ENCODE measurements at regions not wholly inside any gene's neighbourhood (a gene's known extent, or its start where the extent isn't known, plus 50 kb on each side); places are given as distances from the start of the nearest gene placed in this dataset.
"Not testable (repeated sequence)": the region's sequence is repeated elsewhere in the genome, so short reads cannot be mapped to it uniquely, and the experiment has no call there.

DNA sequence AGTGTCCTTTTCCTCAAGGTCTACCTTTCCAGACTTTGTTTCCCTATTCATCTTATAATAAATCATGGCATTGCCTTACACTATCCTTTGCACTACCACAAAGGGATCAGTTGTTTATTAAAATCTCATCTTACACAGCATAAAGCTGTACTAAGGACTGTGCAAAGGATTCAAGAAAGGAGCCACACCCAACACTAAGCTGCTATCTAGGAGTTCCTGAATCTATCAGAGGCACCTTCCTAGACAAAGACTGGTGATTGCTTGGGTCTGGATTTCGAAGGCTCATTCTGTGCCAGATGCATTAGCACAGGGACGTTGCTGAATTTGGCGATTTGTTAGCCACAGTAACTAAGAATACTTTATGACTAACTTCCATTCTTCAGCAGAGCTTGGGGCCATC is 412.0 kb downstream of the NUP35 start:
- no peak for DNase-seq

DNA sequence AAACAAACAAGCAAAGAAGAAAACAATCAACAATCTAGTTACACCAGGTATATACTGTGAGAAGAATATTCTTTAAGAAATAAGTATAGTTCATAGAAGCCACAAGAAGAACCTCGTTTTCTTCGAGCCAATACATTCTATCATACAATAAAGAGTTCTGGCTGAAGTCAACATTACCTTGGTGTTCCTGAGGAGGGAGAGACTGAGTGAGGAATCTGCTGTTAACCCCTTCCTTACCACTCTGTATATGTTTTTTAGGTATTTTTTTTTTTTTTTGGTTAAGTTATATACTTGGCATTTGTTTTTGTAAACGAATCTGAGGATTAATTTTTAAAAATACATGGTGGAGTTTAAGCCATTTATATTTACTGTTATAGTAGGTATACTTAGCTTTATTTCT is 412.5 kb downstream of the NUP35 start:
- DNase-seq = no peak

DNA sequence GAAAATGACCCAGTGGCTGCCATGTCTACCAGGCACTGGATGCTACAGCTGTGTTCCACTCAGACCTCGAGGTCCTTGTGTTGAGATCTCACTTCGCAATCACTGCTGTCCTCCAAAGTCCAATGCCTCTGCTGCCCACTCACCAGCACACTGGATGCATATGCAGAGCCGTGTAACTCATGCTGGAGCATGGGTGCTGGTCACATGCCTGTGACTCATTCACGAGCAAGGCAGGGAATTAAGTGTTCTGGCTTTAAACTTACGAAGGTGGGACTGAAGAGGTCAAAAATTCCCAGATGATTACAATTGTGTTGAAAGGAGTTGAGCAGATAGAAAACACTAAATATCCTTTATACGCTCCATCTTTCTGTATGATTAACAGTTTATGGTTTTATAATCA is 417.5 kb downstream of the NUP35 start:
- no peak for DNase-seq

DNA sequence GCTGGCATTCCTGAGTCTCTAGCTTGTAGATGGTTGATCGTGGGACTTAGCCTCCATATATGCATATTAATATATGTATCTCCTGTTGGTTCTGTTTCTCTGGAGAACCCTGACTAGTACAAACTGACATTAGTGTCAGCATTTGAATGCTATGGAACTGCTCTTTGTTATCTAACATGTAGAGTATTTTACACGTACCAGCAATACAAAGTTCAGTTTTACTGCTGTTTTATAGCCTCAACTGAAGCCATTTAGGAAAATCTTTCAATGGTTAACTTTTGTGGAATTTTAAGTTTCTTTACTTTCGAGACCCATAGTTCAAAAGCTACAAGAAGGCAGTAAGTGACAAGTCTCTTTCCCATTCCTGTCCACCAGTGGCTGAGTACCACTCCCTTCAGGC is 418.4 kb downstream of the NUP35 start:
- DNase-seq = no peak

- DNase-seq = no peak
Measured at GRCh38 chr2:183543222-183543621, 419.0 kb downstream of the NUP35 start.

- DNase-seq = no peak
Measured at GRCh38 chr2:183543731-183544130, 419.5 kb downstream of the NUP35 start.

- DNase-seq = not testable (repeated sequence)
Measured at GRCh38 chr2:183546560-183547350, 422.5 kb downstream of the NUP35 start.

DNA sequence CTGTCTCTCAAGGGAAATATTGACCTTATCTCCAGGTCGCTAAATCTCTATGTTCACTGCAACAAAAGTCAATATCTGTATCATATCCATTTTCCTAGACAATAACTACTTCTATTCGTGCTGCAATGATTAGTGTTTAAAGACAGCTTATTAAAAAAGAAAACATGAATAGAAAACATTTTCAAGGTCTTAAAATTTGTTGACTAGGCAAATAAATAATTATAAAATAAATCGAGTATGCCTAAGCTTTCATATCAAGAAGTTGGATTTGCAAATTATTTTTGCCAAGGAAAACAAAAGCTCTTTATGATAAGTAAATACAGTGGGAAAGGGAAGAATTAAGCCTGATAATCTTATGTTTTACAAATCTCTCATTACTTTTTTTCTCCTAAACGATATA is 428.5 kb downstream of the NUP35 start:
- DNase-seq = no peak

DNA sequence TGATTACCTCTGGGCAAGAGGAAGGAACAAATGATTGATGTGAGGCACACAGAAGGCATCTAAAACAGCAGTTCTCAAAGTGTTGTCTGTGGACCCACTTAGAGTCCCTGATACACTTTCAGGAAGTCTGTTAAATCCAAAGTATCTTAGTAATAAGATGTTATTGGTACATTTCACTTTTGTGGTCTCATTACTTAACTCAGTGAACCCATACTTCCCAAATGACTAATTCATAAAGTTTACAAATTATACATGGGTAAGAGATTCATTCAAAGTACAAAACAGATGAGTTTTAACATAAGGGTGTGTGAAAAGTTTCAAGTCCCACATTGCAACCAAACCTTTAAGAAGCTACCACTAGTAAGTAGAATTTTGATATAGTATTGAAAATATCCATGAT is 440.5 kb downstream of the NUP35 start:
- DNase-seq = no peak

DNA sequence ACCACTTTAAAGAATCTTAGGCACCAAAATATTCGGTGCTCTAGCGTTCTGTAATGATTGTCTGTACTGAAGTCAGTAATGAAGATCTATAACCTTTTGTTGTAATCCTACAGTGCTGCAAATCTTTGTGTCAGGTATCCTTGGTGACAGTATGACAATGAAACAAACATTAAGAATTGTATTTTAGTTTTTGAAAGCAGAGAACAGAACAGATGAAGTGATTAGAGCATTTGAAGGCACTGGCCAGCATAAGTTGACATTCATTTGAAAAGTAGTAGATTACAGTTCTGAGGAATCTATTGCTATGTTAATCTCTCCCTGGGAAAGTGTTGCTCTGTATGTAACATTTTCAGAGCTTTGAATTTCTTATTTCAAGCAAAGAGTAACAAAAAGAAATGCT is 451.2 kb downstream of the NUP35 start:
- DNase-seq = no peak

DNA sequence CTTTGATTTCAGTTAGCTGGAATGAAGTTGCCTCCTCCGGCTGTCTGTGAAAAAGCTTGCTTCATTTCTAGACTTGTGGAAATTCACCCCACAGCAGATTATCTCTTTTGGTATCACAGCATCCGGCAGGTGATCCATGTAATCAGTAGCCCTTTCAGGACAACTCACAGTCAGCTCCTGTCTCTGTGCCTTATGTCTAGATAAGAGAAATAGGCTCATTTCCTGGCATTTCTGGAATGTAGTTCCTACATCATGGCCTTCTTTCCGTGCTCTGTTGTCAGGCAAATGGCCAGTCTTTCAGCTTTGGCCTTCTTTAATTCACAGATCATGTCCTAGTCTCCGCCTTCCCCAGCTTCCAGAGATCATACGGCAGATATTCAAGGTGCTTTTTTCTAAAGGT is 455.4 kb downstream of the NUP35 start:
- no peak for DNase-seq

DNA sequence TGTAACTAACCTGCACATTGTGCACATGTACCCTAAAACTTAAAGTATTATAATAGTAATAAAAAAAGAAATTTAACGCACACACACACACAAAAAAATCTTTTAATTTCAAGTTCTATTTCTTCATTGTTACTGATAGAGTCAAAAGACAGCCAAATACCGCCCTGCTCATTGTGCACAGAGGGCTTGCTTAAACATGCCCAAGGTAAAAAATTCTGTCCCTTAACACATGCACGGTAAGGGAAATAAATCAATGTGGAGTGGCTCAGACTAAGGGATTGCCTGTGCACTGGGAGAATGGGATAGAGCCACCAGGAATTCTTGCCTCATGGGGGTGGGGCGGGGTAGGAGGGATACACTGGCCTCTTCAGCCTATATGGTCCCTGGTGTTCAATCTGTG is 468.0 kb downstream of the NUP35 start:
- no peak for DNase-seq

DNA sequence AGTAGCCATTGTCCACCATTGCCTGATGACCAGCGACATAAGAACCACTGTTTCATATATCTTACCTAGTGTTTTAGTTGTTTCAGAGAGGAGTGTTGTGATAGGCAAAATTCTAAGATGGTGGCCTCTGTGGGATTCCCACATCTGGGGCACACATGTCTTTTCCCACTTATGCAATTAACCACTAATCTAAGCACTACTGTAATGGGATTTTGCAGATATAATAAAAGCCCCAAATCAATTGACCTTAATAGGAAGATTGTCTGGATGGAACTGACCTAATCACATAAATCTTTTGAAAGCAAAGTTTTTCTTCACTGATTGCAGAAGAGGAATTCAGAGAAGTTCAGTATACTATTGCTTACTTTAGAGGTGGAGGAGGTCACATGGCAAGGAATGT is 469.9 kb downstream of the NUP35 start:
- no peak for DNase-seq

- no peak for DNase-seq
Measured at GRCh38 chr2:183597841-183598240, 473.6 kb downstream of the NUP35 start.

DNA sequence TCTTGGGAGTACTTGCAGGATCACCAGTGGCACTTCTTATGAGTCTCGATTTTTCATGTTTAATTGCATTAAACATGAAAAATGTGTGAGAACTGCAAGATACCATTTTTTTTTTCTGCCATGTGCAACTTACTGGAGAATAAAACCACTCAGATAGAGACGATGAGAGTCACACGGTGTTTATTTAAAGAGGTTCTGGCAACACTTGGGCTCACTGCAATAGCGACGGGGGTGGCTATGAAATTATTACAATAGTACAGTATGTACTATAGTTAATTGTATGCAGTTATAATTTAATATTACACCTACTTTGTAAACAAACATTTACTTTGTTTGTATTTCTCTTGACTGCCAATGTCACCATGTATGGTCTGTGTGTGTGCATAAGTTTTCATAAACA is 479.8 kb downstream of the NUP35 start:
- no peak for DNase-seq

DNA sequence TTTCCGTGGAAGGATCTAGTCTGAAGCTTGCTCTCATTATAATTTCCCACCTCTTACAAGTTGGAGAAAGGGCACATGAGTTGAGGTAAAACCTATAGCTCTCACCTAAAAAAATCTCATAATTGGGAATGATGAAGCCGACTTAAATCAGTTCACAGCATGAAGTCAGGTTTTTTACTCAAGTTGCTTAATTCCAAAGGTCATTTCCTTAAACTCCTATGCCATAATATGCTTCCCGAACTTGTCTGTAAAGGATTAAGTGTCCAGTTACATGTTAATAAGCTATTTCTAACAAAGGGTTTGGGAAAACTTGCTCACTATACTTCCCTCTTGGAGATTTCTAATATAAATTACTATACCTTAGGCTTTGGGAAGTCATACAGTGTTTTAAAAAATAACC is 481.2 kb downstream of the NUP35 start:
- no peak for DNase-seq

DNA sequence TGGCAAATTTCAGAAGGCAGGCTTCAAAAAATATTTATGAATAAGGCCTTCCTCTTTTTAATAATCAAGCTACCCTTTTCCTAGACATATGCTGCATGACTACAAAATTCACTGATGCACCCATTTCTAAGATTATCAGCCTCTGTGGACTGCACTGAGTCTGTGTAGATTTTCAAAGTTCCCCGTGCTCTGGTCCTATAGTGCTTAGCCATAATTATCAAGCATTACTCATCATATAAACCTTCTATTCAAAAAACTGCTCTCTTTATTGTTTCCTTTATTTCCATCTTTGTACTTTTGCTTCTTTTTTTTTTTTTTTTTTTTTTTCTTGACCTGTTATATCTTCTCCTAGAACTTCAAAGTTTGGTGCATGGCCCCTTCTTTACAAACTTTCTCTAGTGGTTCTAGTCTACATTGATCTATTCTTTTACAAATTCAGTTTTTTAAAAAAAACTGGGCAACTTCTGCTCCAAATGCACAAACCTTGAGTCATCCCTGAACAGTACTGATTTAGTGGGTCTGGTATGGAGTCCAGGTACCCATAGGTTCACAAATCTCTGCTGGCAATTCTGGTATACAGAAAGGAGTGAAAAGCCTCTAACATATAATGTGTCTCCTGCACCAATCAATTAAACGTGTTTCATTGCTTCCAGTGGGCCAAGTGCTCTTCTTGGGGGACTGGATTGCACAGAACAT is 481.9 kb downstream of the NUP35 start:
- DNase-seq = no peak

DNA sequence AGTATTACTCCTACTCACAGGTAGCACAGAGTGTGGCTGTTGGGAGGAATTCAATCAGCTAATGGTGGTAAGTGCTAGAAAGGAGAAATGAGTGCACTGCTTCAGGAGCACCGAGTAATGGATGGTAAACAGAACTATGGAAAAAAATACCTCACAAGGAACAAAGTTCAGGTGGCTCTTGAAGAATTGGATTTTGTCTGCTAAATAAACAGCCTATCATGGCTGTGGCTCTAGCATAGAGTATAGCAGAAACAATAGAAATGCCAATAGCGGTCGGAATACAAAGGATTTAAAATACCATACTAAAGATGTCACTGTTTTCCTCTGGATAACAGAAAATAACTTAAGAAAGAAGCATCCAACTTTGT is 482.5 kb downstream of the NUP35 start:
- no peak for DNase-seq

GRCh38 chr2:183607995-183608394 is 483.8 kb downstream of the NUP35 start:
- DNase-seq = no peak

- no peak for DNase-seq
Measured at GRCh38 chr2:183608747-183609146, 484.5 kb downstream of the NUP35 start.

- DNase-seq = no peak
Measured at GRCh38 chr2:183610724-183611123, 486.5 kb downstream of the NUP35 start.

DNA sequence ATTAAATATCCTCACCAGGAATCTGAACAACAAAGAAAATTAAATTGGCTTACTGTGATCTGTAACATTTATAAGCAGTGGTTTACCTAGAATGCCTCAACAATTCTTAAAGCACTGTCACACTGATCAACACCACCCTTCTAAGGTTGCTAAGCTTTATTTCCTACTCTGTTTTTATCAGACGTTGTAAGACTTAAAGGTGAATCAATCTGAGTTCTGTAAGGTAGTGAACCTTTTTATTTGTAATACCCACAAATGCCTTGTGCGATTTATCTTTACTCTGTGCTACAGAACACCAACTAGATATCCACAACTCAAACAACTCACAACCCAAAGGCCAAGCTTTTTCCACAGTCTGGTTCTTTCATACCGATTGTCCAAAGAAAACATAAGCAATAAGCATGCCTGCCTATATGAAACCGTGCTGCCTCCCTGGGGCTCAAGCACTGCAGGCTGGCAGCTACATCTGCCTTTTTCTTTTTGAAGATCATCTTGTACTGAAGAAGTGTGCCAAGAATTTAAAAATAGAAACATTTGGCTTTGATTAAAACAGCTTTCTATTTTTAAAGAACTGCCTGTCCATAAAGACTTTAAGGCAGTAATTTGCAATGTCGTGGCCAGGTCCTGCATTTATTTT is 490.7 kb downstream of the NUP35 start:
- no peak for DNase-seq

DNA sequence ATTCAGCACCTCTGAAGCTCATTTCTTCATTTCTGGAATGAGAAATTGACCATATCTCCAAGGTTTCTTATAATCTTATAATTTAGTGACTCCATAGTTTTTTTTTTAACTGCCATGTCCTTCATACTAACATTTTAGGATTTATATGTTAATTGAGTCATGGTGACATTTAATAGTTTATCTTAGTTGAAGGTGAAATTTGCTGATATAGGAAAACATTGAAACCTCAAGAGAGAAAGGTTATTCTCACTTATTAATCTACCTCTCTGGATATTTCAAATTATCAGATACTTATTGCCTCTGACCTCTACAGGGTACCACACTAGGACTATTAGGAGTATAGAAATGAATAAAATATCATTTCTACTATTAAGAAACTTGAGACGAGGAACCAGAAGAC is 499.0 kb downstream of the NUP35 start:
- no peak for DNase-seq

- no peak for DNase-seq
Measured at GRCh38 chr2:183630964-183631363, 506.7 kb downstream of the NUP35 start.
